Activated naive CD4-positive, alpha-beta T cell treated with anti-CD3 and anti-CD28 coated beads, Interleukin-2, amount 10 ng/mL, durations not matched to agents 7 days and 5 days (primary cell): ENCODE measurements at regions not wholly inside any gene's neighbourhood (a gene's known extent, or its start where the extent isn't known, plus 50 kb on each side); places are given as distances from the start of the nearest gene placed in this dataset.

Experiments
- CTCF ChIA-PET: fragments of 350-600 bp; sonication (Branson Sonifier 250); formaldehyde crosslinking; loops from one replicate; lab custom pipeline; 2021; ENCODE audit warnings: antibody characterized with exemption; lab: Charles Lee
- DNase-seq: peaks from one replicate; pipeline ENCODE4 v3.0.0-alpha.2; 2020
- H3K27ac Mint-ChIP-seq: one replicate; pipeline ENCODE4 v1.8.0; 2021; ENCODE audit warnings: mild to moderate bottlenecking, moderate library complexity, mixed read lengths
- H3K27me3 Mint-ChIP-seq: one replicate; pipeline ENCODE4 v1.8.0; 2021; ENCODE audit warnings: mild to moderate bottlenecking, mixed read lengths
- H3K36me3 Mint-ChIP-seq: one replicate; pipeline ENCODE4 v1.8.0; 2021; ENCODE audit warnings: mixed read lengths
- H3K4me1 Mint-ChIP-seq: one replicate; pipeline ENCODE4 v1.8.0; 2021; ENCODE audit warnings: mixed read lengths
- H3K4me3 Mint-ChIP-seq: one replicate; pipeline ENCODE4 v1.8.0; 2021; ENCODE audit warnings: mild to moderate bottlenecking, moderate library complexity, mixed read lengths
- H3K9me3 Mint-ChIP-seq: one replicate; pipeline ENCODE4 v1.8.0; 2021; ENCODE audit warnings: mixed read lengths

DNA sequence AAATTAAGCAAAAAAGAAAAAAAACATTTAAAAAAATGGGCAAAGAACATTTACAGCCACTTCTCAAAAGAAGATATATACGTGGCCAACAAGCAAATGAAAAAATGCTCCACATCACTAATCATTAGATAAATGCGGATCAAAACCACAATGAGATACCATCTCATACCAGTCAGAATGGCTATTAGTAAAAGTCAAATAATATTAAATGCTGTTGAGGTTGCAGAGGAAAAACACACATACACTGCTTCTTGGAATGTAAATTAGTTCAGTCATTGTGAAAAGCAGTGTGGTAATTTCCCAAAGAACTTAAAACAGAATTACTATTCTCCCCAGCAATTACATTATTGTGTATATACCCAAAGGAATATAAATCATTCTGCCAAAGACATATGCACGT lies 1189.0 kb downstream of the PCDH18 start:
- H3K27ac Mint-ChIP-seq, result no peak overlapping the region
- CTCF ChIA-PET, result no interaction called here
- H3K27me3 Mint-ChIP-seq, result no peaks in the 10 kb centered on the region
- DNase-seq, result no peak
- no peaks in the 10 kb centered on the region for H3K36me3 Mint-ChIP-seq
- H3K4me3 Mint-ChIP-seq, result no peak overlapping the region
- peaks cover 23% of the 10 kb centered on the region for H3K9me3 Mint-ChIP-seq
- H3K4me1 Mint-ChIP-seq, result no peaks in the 10 kb centered on the region

DNA sequence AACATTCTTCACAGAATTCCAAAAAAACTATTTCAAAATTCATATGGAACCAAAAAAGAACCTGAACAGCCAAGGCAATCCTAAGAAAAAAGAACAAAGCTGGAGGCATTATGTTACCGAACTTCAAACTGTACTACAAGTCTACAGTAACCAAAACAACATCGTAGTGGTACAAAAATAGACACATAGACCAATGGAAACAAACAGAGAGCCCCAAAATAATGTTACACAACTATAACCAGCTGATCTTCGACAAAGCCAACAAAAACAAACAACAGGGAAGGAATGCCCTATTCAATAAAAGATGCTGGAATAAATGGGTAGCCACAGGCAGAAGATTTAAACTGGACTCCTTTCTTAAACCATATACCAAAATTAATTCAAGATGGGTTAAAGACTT lies 1189.6 kb downstream of the PCDH18 start:
- no peaks in the 10 kb centered on the region for H3K4me1 Mint-ChIP-seq
- no peak overlapping the region for H3K27ac Mint-ChIP-seq

DNA sequence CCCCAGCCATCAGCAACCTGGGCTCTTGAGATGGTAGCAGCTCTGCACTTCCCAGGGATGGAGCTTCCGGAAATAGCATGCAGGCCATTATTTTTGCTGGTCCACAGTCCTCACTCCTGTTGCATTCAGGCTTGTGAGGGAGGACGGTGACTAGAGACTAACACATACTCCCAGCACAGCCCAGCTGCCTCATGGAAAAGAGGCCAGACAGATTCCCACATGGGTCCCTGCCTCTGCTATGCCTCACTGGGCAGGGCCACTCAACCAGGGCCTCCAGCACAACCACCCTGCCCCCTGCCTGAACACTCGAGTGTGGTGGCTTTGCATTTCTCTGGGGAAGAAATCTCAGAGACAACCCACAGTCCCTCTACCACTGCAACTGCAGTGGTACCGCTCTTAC lies 1195.1 kb downstream of the PCDH18 start:
- Mint-ChIP-seq H3K36me3 (no peaks in the 10 kb centered on the region), H3K4me1 (no peaks in the 10 kb centered on the region), H3K4me3 (no peak overlapping the region), H3K27ac (no peak overlapping the region), H3K27me3 (no peaks in the 10 kb centered on the region), H3K9me3 (peaks cover 18% of the 10 kb centered on the region)
- CTCF ChIA-PET, result no interaction called here
- DNase-seq, result no peak

More for the DNA sequence above, 1189.6 kb downstream of the PCDH18 start:
- Mint-ChIP-seq H3K4me3 (no peak overlapping the region), H3K9me3 (peaks cover 27% of the 10 kb centered on the region), H3K36me3 (no peaks in the 10 kb centered on the region), H3K27me3 (no peaks in the 10 kb centered on the region)
- CTCF ChIA-PET, result no interaction called here
- DNase-seq, result no peak

DNA sequence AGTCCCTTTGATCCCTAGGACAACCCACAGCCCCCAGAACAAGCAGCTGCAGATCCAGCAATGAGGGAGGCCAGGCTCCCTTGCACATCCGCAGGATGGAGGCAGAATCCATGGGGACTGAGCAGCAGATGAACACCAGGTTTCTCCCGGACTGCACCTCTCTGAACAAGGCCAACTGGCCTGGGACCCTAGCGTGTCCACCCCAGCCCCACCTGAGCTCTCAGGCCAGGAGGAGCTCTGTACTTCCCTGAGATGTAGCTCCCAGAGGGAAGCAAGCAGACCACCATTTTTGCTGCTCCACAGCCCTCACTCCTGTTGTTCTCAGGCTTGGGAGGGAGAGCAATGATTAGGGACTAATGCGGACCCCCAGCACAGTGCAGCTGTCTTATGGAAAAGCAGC lies 1195.8 kb downstream of the PCDH18 start:
- Mint-ChIP-seq H3K27ac (no peak overlapping the region), H3K4me3 (no peak overlapping the region), H3K36me3 (no peaks in the 10 kb centered on the region), H3K9me3 (peaks cover 18% of the 10 kb centered on the region), H3K4me1 (no peaks in the 10 kb centered on the region), H3K27me3 (no peaks in the 10 kb centered on the region)
- CTCF ChIA-PET, result no interaction called here
- DNase-seq, result no peak

DNA sequence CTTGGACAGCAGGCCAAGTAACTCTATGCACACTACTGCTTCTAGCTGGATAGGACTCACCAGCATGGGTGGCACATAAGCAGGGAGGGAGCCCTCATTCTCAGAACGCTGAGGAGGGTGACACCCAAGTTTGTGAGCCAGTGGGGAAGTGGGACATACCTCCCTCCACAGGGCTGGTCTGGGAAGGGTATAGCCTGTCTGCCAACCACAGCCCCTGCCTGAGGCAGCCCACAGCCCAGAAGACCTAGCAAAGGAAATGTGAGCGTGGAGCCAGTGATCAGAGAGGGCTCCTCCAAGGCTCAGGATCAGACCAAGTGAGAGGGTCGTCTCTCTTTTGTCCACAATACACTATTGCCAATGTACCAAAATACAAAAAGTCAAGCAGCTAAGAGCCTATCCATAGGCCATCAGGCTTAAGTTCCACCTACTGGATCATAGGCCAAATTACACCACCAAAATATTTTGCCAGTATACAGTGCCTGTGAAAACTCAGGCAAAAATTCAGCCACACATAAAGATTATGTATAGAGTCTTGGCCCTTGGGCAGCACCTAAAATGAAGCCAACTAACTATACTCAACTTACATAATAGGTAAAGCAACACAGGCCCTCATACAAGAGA lies 1203.1 kb downstream of the PCDH18 start:
- Mint-ChIP-seq H3K36me3 (no peaks in the 10 kb centered on the region), H3K27ac (no peak overlapping the region), H3K4me3 (no peak overlapping the region), H3K9me3 (peaks cover 5% of the 10 kb centered on the region), H3K4me1 (no peaks in the 10 kb centered on the region), H3K27me3 (no peaks in the 10 kb centered on the region)
- CTCF ChIA-PET, result no interaction called here
- DNase-seq, result no peak

DNA sequence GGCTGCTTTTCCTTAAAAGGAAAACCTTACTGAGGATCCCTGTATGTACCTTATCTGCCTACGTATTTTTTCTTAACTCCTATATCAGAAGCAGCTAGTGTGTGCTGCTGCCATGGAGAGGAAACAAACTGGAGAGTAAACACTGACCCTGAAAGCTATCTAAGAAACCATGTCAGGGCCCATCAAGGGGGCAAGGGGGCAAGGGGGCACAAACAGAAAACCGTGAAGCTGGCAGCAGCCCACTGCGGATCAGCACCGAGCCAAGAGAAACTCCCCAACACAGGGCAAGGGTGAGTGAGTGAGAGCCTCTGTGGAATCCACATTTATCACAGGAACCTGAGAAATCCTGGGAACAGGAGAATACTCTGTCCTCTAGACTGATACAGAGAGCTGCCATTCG lies 1204.2 kb downstream of the PCDH18 start:
- Mint-ChIP-seq H3K27me3 (no peaks in the 10 kb centered on the region), H3K27ac (no peak overlapping the region), H3K9me3 (peaks cover 5% of the 10 kb centered on the region), H3K4me3 (no peak overlapping the region), H3K4me1 (no peaks in the 10 kb centered on the region), H3K36me3 (no peaks in the 10 kb centered on the region)
- CTCF ChIA-PET, result no interaction called here
- no peak for DNase-seq

DNA sequence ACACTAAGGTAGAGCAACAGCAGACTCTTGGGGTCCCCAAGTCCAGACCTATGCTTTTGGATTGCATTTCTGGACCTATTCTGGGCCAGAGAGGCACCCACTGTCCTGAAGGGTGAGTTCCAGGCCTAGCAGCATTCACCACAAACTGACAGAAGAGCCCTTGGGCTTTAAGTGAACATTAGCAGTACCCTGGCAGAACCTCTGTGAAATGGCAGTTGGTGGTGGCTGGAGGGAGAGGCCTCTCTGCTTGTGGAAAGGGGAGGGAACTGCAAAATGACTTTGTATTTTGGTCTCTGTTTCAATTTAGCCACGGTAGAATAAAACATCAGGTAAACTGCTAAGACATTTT lies 1211.9 kb downstream of the PCDH18 start:
- CTCF ChIA-PET, result no interaction called here
- no peaks in the 10 kb centered on the region for H3K9me3 Mint-ChIP-seq
- no peak overlapping the region for H3K4me3 Mint-ChIP-seq
- no peak overlapping the region for H3K27ac Mint-ChIP-seq
- no peaks in the 10 kb centered on the region for H3K4me1 Mint-ChIP-seq
- no peaks in the 10 kb centered on the region for H3K27me3 Mint-ChIP-seq
- no peak for DNase-seq
- no peaks in the 10 kb centered on the region for H3K36me3 Mint-ChIP-seq

DNA sequence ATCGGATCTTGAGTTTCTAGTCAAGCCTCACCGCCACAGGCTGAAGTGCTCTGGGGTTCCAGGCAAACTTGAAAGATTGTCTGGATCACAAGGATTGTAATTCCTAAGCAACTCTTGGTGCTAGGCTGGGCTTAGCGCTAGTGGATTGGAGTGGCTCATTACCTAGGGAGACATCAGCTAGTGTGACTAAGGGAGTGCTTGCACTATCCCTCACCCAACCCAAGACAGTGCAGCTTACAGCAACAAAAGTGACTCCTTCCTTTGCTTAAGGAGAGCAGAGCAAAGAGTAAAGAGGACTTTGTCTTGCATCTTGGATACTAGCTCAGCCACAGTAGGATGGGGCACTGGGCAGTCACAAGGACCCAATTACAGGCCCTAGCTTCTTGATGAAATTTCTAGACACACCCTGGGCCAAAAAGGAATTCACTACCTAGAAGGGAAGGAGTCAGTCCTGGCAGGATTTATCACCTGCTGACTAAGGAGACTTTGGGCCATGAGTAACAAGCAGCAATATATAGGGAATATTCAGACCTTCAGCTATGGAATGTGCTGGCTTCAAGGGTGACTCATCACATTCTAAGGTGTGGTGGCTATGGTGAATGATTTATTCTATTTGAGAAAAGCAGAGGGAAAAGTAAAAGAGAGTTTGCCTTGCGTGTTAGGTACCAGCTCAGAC lies 1212.4 kb downstream of the PCDH18 start:
- H3K9me3 Mint-ChIP-seq, result no peaks in the 10 kb centered on the region
- no peak overlapping the region for H3K4me3 Mint-ChIP-seq
- no peak for DNase-seq
- H3K4me1 Mint-ChIP-seq, result no peaks in the 10 kb centered on the region
- H3K36me3 Mint-ChIP-seq, result no peaks in the 10 kb centered on the region
- no peaks in the 10 kb centered on the region for H3K27me3 Mint-ChIP-seq
- CTCF ChIA-PET, result no interaction called here
- no peak overlapping the region for H3K27ac Mint-ChIP-seq

DNA sequence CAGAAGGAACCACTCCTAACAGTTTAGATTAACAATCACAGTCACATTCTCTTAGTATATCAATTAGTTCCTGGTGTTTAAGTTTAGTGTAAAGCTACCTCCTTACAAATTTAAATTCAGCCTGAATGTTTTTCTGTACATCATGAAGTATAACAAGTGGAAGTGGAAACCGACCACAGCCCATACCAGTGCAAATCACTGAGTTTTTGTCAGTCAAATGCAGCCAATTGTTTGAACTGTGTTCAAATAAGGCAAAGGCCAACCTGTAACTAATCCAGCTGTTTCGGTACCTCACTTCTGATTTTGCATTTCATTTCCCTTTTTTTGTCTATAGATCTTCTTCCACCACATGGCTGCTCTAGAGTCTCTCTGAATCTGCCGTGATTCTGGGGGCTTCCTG lies 1215.3 kb downstream of the PCDH18 start:
- Mint-ChIP-seq H3K9me3 (no peaks in the 10 kb centered on the region), H3K27ac (no peak overlapping the region), H3K4me3 (no peak overlapping the region), H3K4me1 (no peaks in the 10 kb centered on the region), H3K27me3 (no peaks in the 10 kb centered on the region), H3K36me3 (no peaks in the 10 kb centered on the region)
- no peak for DNase-seq
- CTCF ChIA-PET, result no interaction called here

DNA sequence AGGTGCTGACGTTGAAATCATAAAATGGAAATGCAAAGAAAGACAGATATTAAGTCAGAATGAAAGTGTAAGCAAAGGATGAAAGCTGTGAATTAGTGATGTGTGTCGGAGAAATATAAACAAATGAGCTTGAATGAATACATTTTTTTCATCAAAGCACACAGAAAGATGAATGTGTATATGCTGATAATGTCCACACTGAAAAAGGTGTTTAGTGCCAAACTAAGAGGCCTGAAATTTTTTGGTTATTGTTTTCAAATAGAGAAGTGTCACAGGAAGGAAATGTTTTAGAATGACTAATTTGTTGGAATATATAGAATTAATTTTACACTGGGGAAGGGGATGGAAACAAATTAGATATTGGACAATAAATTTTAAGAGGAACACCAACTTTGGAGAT lies 1217.6 kb downstream of the PCDH18 start:
- no peaks in the 10 kb centered on the region for H3K4me1 Mint-ChIP-seq
- DNase-seq, result no peak
- no peaks in the 10 kb centered on the region for H3K27me3 Mint-ChIP-seq
- H3K9me3 Mint-ChIP-seq, result peaks cover 4% of the 10 kb centered on the region
- no peak overlapping the region for H3K27ac Mint-ChIP-seq
- CTCF ChIA-PET, result no interaction called here
- no peak overlapping the region for H3K4me3 Mint-ChIP-seq
- H3K36me3 Mint-ChIP-seq, result no peaks in the 10 kb centered on the region

DNA sequence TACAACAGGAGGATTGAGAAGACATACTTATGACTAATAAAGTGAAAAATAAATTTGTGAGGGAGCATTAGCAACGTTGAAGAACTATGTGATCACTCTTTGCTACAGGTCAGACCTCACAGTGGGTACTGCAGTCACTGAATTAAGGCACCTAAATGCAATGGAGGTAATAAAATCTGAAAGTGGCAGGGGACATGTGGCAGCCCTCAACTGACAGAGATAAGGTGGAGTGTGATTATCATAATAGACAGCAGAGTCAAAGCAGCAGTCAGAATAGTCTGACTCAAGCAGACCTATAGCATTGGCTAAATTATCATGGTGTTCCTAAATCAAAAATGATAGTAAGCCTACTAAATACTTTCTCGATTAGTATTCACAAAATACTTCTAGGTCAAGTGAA lies 1220.5 kb downstream of the PCDH18 start:
- H3K27ac Mint-ChIP-seq, result no peak overlapping the region
- no peak overlapping the region for H3K4me3 Mint-ChIP-seq
- no peak for DNase-seq
- H3K9me3 Mint-ChIP-seq, result peaks cover 6% of the 10 kb centered on the region
- CTCF ChIA-PET, result no interaction called here
- H3K27me3 Mint-ChIP-seq, result no peaks in the 10 kb centered on the region
- no peaks in the 10 kb centered on the region for H3K4me1 Mint-ChIP-seq
- H3K36me3 Mint-ChIP-seq, result no peaks in the 10 kb centered on the region

DNA sequence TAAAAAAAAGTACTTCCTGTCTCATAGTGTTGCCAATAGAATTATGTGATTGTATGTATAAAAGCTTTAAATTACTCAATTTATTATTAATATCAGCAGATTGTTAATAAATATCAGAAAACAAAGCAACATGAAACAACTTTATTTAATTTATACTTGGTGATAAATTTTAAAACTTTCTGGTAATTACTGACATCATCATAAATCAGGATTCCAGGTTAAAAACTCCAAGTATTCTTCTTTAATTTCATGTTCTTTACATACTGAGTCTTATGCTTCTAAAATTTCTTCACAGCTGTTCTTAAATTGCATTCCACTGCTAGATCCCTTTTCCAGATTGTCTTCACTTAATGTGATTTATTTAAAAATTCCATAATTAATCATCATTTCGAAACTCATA lies 1224.5 kb downstream of the PCDH18 start:
- H3K36me3 Mint-ChIP-seq, result no peaks in the 10 kb centered on the region
- CTCF ChIA-PET, result no interaction called here
- peaks cover 6% of the 10 kb centered on the region for H3K9me3 Mint-ChIP-seq
- DNase-seq, result no peak
- H3K4me1 Mint-ChIP-seq, result no peaks in the 10 kb centered on the region
- H3K4me3 Mint-ChIP-seq, result no peak overlapping the region
- H3K27ac Mint-ChIP-seq, result no peak overlapping the region
- H3K27me3 Mint-ChIP-seq, result no peaks in the 10 kb centered on the region

DNA sequence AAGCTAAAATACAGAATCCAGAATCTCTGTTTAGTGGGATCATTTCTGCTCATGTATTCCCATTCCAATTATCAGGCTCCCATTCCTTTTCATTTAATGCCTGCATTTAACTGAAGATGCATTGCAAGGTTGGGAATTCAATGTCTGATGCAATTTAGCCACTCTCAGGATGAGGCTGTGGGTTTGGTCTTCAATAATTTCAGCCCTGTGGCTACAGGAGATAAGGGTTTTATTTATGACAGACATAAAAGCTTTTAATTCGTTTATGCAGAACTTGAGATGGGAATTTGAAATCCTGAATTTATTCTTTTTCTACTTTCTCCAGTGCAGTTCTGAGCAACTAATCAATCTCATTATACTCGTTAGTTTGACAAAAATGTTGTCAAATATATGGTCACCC lies 1225.9 kb downstream of the PCDH18 start:
- H3K27me3 Mint-ChIP-seq, result no peaks in the 10 kb centered on the region
- H3K4me3 Mint-ChIP-seq, result no peak overlapping the region
- CTCF ChIA-PET, result no interaction called here
- DNase-seq, result no peak
- H3K36me3 Mint-ChIP-seq, result no peaks in the 10 kb centered on the region
- H3K27ac Mint-ChIP-seq, result no peak overlapping the region
- H3K4me1 Mint-ChIP-seq, result no peaks in the 10 kb centered on the region
- H3K9me3 Mint-ChIP-seq, result peaks cover 3% of the 10 kb centered on the region

DNA sequence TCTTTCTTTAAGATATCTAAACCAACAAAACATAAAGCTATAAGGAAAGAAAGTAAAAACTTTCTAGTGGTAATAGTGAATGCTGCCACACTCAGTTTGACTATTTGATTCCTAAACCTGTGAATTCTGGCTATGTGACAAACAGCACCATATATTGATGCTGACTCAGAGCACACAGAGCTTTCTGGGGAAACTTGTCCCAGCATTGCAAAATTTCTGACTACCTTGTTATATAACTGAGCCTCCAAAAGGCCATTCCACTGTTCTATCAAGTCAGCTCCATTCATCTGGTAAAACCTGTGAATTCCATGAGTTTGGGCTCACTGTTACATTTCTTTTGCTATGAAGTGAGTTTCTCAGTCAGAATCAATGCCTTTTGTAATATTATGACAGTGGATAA lies 1229.7 kb downstream of the PCDH18 start:
- Mint-ChIP-seq H3K27me3 (no peaks in the 10 kb centered on the region), H3K4me3 (no peak overlapping the region), H3K27ac (no peak overlapping the region), H3K36me3 (no peaks in the 10 kb centered on the region), H3K4me1 (no peaks in the 10 kb centered on the region), H3K9me3 (no peaks in the 10 kb centered on the region)
- CTCF ChIA-PET, result no interaction called here
- DNase-seq, result no peak

DNA sequence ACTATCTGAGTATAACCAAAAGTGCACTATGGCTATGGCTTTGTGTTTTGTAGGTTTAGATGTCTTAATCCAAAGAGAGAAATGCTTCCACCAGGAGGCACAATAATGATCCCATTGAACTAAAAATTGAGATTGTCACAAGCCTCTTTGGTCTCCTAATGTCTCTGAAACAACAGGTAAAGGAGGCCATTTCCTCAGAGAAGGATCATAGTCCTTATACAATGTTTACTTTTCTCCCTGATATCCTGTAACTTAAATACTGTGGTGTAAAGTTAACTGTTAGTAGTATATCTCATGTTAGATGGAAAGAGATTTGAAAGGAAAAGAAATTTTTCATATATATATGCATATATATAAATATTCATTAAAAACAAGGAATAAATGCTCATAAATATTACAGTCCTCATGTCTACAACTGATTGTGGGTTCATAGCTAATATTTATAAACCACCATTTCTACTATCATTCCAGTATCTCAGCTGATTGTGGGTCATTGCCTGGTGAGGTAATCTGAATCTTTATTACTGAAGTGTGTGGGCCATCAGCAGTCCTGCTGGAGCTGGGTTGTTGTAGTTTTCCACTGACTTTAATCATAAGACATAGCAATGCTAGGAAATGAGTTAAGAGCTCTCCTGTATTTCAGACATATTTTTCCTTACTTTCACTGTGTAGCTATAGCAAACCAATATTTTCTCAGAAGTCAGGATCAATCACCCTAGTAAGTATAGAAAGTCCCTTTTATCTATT lies 1230.4 kb downstream of the PCDH18 start:
- no peak for DNase-seq
- Mint-ChIP-seq H3K4me1 (no peaks in the 10 kb centered on the region), H3K36me3 (no peaks in the 10 kb centered on the region), H3K9me3 (no peaks in the 10 kb centered on the region), H3K27me3 (no peaks in the 10 kb centered on the region), H3K4me3 (no peak overlapping the region), H3K27ac (no peak overlapping the region)
- CTCF ChIA-PET, result no interaction called here
